SU-DHL-6 (cell line): ENCODE measurements at regions not wholly inside any gene's neighbourhood (a gene's known extent, or its start where the extent isn't known, plus 50 kb on each side); places are given as distances from the start of the nearest gene placed in this dataset.

ENCODE experiments used
- CTCF ChIP-seq: fragments of 200-600 bp; sonication (generic); IDR thresholded peaks from one replicate; pipeline ENCODE4 v1.5.1; 2017; ENCODE audit warnings: antibody characterized with exemption, mild to moderate bottlenecking, low read length, moderate library complexity; ENCODE audit not compliant: insufficient read depth, poor library complexity, severe bottlenecking
- EZH2phosphoT487 ChIP-seq: fragments of 200-600 bp; sonication (generic), shearing (Covaris generic); conservative IDR thresholded peaks from 2 replicates; pipeline ENCODE4 v1.6.1; 2018; ENCODE audit warnings: mild to moderate bottlenecking, antibody characterized with exemption, low read length, moderate library complexity, mixed read lengths

- TF ChIP-seq CTCF (no peak), EZH2phosphoT487 (no peak)
Observed at GRCh38 chr5:88081877-88082276, 186.8 kb downstream of the TMEM161B start.
